Omental fat pad (tissue), 3 donors: ENCODE measurements at regions not wholly inside any gene's neighbourhood (a gene's known extent, or its start where the extent isn't known, plus 50 kb on each side); places are given as distances from the start of the nearest gene placed in this dataset.

Experiments used
- ATAC-seq: fragments of 150-250 bp; one replicate; pipeline ENCODE4 v1.9.1; 2016; ENCODE audit warnings: mild to moderate bottlenecking, moderate library complexity; ENCODE audit not compliant: low FRiP score
- DNase-seq: peaks from one replicate; pipeline ENCODE4 v3.0.0-alpha.2; 2019; ENCODE audit warnings: low spot score
- TF ChIP-seq, protein P1 (sequence below), 3 donors: fragments of 450-650 bp; IDR thresholded peaks; one replicate each; pipeline ENCODE4 v1.5.1; 2016 to 2017; ENCODE audit warnings: antibody characterized with exemption in 3 of 3, mild to moderate bottlenecking in 3 of 3, moderate library complexity in 2 of 3

DNA sequence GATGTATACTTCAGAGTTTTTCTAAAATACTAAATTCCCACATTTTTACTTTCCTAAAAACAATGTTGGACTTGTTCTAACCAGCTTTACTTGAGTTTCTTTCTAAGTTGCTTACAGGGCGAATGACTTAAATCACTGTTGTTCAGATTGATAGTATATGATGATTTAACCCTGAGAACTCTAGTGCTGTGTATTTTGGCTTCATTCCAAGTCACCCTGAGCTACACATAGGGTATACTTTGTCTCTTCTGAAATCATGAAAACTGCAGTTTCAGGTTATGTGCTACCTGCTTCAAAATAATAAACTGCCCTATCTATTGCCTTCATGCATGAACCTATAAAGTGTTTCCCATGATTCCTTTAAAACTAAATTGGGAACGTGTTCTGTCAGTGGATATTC, 162.5 kb upstream of the PDE3A start:
- no peak for ATAC-seq
- no peak for DNase-seq
- TF ChIP-seq, protein P1, sequence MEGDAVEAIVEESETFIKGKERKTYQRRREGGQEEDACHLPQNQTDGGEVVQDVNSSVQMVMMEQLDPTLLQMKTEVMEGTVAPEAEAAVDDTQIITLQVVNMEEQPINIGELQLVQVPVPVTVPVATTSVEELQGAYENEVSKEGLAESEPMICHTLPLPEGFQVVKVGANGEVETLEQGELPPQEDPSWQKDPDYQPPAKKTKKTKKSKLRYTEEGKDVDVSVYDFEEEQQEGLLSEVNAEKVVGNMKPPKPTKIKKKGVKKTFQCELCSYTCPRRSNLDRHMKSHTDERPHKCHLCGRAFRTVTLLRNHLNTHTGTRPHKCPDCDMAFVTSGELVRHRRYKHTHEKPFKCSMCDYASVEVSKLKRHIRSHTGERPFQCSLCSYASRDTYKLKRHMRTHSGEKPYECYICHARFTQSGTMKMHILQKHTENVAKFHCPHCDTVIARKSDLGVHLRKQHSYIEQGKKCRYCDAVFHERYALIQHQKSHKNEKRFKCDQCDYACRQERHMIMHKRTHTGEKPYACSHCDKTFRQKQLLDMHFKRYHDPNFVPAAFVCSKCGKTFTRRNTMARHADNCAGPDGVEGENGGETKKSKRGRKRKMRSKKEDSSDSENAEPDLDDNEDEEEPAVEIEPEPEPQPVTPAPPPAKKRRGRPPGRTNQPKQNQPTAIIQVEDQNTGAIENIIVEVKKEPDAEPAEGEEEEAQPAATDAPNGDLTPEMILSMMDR (IDR thresholded peaks at IDR 0.05), result no peak

DNA sequence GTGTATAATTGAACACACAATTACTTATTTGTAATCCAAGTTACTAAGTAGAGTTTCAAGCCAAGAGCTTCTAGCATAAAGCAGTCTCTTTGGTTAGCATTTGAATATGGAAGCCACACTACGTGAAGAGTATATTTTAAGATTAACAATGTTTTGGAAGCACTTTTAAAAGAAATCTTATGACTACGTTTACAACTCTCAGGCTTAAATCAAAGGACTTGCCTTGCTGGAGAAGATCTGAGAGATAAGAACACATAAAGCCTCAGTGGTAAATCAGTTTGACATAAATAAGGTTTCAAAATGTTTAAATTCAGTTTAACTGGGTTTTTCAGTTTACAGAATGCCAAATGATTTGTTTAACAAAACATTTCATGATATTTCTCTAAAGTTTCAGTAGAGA, 161.9 kb upstream of the PDE3A start:
- TF ChIP-seq, protein P1 (IDR thresholded peaks at IDR 0.05), result no peak
- DNase-seq (no peak), ATAC-seq (no peak)

DNA sequence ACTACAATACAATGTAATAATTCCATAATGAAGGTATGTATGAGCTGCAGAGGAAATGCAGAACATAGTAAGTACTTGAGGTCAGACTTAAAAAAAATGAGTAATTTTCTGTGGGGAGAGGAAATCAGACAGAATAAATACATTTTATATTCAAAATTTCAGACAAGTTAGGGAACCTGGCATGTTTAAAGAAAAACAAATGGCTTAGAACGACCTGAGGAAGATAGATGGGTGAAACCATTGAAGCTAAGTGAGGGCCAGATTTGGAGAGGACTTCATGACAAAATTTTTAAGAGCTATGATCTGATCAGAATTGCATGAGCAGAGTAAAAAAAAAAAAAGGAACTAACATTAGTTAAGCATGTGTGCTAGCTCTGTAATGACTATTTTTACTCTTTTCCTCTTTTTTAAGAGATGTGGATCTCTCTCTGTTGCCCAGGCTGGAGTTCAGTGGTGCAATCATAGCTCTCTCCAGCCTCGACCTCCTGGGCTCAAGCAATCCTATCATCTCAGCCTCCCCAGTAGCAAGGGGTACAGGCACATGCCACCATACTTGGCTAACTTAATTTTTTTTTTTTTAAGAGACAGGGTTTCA, 157.6 kb upstream of the PDE3A start:
- TF ChIP-seq, protein P1 (IDR thresholded peaks at IDR 0.05), result no peak
- DNase-seq (no peak), ATAC-seq (no peak)

DNA sequence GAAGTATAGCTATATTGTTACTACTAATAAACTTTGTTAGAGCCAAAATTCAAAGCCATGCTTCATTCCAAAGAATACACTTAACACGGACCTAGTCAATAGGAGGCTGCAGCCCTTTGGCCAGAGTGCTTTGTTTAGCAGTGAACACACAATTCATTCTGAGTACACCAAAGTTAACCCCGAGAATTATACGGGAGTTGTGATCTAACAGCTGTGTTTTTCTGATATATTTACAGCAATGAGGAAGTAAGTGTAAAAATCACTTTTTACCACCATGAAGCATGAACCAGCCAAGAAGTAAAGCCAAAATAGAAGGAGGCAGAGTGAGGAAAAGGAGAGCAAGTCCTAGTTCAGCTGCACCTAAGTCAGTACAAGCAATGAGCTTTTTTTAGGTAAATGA, 156.8 kb upstream of the PDE3A start:
- TF ChIP-seq, protein P1 (IDR thresholded peaks at IDR 0.05), result no peak
- DNase-seq, result no peak
- ATAC-seq, result no peak

DNA sequence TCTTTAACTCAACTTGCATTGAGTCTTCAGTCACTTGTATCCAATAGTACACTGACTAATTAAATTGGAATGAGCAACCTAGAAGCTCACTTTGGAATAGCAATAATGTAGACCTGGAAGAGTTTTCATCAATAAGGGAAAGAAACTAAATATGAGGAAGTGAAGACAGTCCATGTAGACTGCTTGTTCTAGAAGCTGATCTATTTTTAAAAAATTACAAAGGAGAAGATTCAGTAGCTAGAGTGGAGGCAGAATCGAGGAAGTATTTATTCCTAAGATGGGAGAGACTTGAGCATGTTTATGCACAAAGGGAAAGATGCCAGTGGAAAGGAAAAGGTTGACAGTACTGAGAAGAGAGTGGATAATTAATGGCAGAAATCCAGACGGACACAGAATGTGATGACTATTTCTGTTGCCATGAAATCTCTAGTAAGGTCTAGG, 156.3 kb upstream of the PDE3A start:
- DNase-seq (no peak), ATAC-seq (no peak)
- TF ChIP-seq, protein P1 (IDR thresholded peaks at IDR 0.05), result no peak

DNA sequence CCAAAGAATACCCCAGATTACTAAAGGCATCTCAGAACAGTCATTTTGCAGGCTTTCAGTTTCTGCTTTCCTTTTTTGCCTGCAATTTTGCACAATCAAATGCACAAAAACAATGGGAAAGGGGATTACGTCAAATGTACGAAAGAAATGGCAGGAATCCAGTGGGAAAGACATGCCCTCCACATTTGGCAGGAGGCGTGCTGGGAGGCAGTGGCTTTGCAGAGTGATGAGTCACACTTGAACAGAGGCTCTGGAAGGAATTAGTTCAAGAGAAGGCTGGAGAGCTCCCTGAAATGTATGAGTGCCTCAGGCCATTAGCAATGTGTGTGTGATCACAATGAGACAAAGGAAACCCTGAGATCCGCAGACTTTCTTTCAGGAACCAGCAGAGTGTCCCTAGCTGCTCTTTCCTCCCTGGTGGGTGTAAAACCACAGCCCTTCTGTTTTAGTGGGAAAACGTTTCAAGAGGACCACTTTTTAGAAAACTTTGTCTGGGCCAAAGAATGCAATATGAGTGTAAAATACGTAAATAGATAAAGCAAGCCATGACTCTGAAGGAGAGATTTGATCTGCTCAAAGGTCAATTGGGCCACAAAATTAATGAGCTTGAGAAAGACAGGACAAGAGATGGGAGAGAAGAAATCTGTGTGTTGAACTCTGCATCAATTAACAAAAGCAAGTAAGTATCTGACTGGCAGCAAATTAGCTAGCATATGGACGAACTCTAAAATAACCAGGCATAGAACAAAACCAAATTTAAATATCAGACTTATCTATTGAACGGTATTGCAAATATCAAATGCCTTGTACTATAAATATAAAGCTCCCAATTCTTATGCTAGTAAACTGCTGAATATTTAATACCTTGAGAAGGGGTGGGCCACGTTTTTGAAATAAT, 155.4 kb upstream of the PDE3A start:
- TF ChIP-seq, protein P1 (IDR thresholded peaks at IDR 0.05), result no peak
- peak; percentile 99 for ATAC-seq
- peak; percentile 31 for DNase-seq
